SH-SY5Y (cell line): ENCODE measurements at regions not wholly inside any gene's neighbourhood (a gene's known extent, or its start where the extent isn't known, plus 50 kb on each side); places are given as distances from the start of the nearest gene placed in this dataset.

Experiments
- GATA2 ChIP-seq: IDR thresholded peaks from 2 replicates; pipeline ENCODE4 v1.6.1; 2011; ENCODE audit warnings: mild to moderate bottlenecking, low read depth, low read length
- GATA3 ChIP-seq: IDR thresholded peaks from 2 replicates; pipeline ENCODE4 v1.6.1; 2011; ENCODE audit warnings: low read depth, mild to moderate bottlenecking, low read length, moderate library complexity

DNA sequence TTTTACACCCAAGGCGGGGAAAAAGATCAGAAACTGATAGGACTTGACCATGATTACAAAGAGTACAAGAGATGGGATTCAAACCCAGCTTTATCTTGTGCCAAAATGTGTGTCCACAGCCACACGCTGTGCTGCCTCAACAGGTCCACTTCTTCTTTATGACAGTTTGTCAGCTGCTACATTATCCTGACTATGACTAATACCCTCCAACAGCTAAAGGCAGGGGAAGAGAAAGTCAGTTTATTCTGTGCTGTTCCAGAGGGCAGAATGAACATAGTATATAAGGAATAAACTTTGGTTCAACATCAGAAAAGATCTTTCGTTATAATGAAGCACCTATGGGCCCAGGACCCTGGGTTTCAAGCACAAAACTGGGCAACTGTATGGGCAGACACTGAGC is 668.2 kb upstream of the TENM4 start:
- TF ChIP-seq GATA2 = no peak
- no peak for TF ChIP-seq GATA3
